Memory B cell (primary cell): ENCODE measurements at regions not wholly inside any gene's neighbourhood (a gene's known extent, or its start where the extent isn't known, plus 50 kb on each side); places are given as distances from the start of the nearest gene placed in this dataset.
"Not testable (repeated sequence)": the region's sequence is repeated elsewhere in the genome, so short reads cannot be mapped to it uniquely, and the experiment has no call there.

Experiments used
- ATAC-seq: fragments of 150-1000 bp; cut with Tn5 transposase; 2 replicates; pipeline ENCODE4 v1.10.0; 2021; ENCODE audit warnings: low read depth, mild to moderate bottlenecking, moderate library complexity
- DNase-seq, 2 donors: peaks; one replicate each; pipeline ENCODE4 v3.0.0; 2022; ENCODE audit warnings: low spot score in 2 of 2
- H3K27ac Mint-ChIP-seq: one replicate; pipeline ENCODE4 v1.8.0; 2022; ENCODE audit warnings: mild to moderate bottlenecking, moderate library complexity, mixed read lengths
- H3K27me3 Mint-ChIP-seq: one replicate; pipeline ENCODE4 v1.8.0; 2022; ENCODE audit warnings: mixed read lengths
- H3K36me3 Mint-ChIP-seq: one replicate; pipeline ENCODE4 v1.8.0; 2022; ENCODE audit warnings: mild to moderate bottlenecking, mixed read lengths
- H3K4me1 Mint-ChIP-seq: one replicate; pipeline ENCODE4 v1.8.0; 2022; ENCODE audit warnings: mixed read lengths
- H3K4me3 Mint-ChIP-seq: one replicate; pipeline ENCODE4 v1.8.0; 2022; ENCODE audit warnings: mild to moderate bottlenecking, moderate library complexity, mixed read lengths
- H3K9me3 Mint-ChIP-seq: one replicate; pipeline ENCODE4 v1.8.0; 2022; ENCODE audit warnings: mixed read lengths

DNA sequence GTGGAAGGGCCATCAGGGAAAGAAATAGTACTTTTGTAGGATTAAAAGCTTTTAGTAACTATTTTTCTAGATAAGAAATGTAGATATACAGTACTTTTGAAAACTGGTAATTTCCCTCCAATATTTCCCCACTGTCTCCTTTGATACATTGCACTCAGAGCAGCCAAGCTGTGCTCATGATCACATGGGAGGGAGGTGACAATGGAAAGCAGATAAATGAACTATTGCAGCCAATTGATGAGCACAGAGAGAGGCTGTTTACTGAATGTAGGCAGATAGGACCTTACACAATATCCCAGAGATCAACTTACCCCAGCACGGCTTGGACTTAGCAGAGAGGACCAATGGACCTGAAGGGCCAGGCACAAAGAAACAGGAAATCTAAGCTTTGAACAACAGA lies 178.0 kb upstream of the NREP start:
- ATAC-seq: no peak
- Mint-ChIP-seq H3K27me3 (peaks cover 7% of the 10 kb centered on the region), H3K4me1 (no peaks in the 10 kb centered on the region), H3K27ac (no peak overlapping the region), H3K36me3 (no peaks in the 10 kb centered on the region), H3K9me3 (peaks cover 2% of the 10 kb centered on the region), H3K4me3 (no peak overlapping the region)
- no peak for DNase-seq

DNA sequence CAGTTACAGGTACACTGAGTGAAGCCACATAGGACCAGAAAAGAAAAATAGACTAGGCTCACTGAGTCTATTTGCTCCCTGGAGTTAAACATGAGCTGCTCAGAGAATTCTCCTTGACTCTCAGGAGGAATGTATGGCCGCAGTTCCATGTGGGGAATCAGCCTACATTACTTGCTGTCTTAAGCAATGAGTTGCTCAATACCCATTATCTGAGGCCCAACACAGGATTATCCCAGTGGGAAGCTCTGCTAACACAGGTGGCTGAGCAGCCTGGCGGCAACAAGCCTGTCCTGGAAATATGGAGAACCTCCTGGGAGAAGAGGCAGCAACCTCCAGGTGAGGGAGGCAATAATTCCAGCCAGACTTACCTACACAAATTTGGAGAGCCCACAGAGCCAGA lies 177.5 kb upstream of the NREP start:
- ATAC-seq (no peak), DNase-seq (no peak)
- Mint-ChIP-seq H3K27ac (no peak overlapping the region), H3K4me3 (no peak overlapping the region), H3K9me3 (peaks cover 2% of the 10 kb centered on the region), H3K36me3 (no peaks in the 10 kb centered on the region), H3K4me1 (no peaks in the 10 kb centered on the region), H3K27me3 (peaks cover 7% of the 10 kb centered on the region)

DNA sequence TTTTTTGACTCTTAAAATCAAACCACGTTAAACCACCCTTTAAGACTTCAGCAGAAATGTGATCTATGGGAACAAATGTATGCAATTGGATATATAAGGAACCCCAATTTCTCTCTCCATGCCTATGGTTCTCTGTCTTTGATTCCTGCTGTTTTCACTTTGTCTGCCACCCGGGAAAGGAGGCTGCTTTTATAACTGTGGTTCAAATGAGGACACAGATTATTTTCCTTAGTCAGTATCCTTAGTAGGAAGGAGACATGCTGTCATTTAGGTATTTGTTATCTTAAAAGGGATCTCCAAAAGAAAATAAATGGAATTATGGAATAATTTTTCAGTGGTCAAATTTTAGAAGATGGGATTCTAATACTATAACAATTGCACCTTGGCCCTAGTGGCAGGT lies 176.1 kb upstream of the NREP start:
- ATAC-seq (no peak), DNase-seq (no peak)
- no peaks in the 10 kb centered on the region for H3K36me3 Mint-ChIP-seq
- H3K4me3 Mint-ChIP-seq: no peak overlapping the region
- H3K27me3 Mint-ChIP-seq: peaks cover 7% of the 10 kb centered on the region
- H3K9me3 Mint-ChIP-seq: peaks cover 2% of the 10 kb centered on the region
- H3K27ac Mint-ChIP-seq: no peak overlapping the region
- H3K4me1 Mint-ChIP-seq: no peaks in the 10 kb centered on the region

DNA sequence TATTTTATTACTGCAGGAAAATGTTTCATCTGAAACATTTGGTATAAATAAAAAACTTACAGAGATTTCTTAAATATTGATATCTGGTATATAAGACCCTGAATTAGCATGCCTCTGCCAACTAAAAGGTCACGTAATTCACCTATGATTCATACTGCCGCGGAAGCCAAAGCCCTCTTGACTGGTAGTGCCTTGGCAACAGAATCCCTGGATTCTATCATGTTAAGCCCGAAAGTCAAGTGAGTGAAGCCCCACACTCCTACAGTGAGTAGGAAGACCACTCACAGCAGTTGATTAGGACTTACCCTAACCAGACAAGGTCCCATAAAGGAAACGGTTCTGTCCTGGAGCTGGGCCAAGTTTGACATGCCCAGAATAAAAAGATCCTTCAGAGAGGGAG lies 175.6 kb upstream of the NREP start:
- no peak overlapping the region for H3K27ac Mint-ChIP-seq

DNA sequence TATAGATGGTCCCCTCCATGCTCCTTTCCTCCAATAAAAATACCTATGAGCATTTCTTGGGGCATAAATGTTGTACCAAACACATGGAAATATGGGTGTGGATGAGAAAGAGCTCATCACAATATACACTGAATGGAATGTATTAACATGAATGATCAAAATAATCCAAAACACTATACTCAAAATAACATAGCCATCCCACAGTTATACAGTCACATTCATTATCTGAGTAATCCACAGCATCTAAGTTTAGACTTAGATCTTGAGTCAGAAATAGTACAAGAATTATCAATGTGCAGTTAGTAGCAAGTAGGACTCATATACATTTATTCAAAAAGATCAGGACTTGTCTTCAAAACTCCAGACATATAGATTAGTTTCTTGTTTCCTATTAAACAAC lies 175.2 kb upstream of the NREP start:
- H3K4me3 Mint-ChIP-seq: no peak overlapping the region
- DNase-seq: no peak
- no peak for ATAC-seq
- no peak overlapping the region for H3K27ac Mint-ChIP-seq
- H3K4me1 Mint-ChIP-seq: no peaks in the 10 kb centered on the region
- no peaks in the 10 kb centered on the region for H3K36me3 Mint-ChIP-seq
- H3K27me3 Mint-ChIP-seq: peaks cover 7% of the 10 kb centered on the region
- H3K9me3 Mint-ChIP-seq: peaks cover 2% of the 10 kb centered on the region

More for the DNA sequence above, 175.6 kb upstream of the NREP start:
- DNase-seq (no peak), ATAC-seq (no peak)
- Mint-ChIP-seq H3K4me1 (no peaks in the 10 kb centered on the region), H3K36me3 (no peaks in the 10 kb centered on the region), H3K27me3 (peaks cover 7% of the 10 kb centered on the region), H3K4me3 (no peak overlapping the region), H3K9me3 (peaks cover 2% of the 10 kb centered on the region)

DNA sequence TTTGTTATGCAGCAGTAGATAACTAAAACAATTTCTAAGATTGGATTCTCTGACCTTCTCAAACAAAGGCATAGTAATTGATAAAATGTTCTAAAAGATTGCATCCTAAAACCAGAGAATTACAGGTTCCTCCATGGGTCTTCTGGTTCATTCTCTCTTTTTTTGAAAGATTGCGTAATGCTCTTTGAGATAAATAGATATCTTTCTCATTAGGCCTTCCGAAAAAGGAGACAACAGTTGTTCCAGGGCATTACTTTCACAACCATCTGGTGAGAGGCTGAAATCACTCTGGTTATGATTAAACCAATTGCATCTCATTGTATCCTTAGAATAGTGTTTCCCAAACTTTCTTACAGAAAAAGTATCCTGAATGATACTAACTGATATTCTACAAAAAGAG lies 174.7 kb upstream of the NREP start:
- no peaks in the 10 kb centered on the region for H3K4me1 Mint-ChIP-seq
- ATAC-seq (no peak), DNase-seq (no peak)
- no peaks in the 10 kb centered on the region for H3K36me3 Mint-ChIP-seq
- H3K9me3 Mint-ChIP-seq: peaks cover 2% of the 10 kb centered on the region
- no peak overlapping the region for H3K27ac Mint-ChIP-seq
- peaks cover 7% of the 10 kb centered on the region for H3K27me3 Mint-ChIP-seq
- H3K4me3 Mint-ChIP-seq: no peak overlapping the region

DNA sequence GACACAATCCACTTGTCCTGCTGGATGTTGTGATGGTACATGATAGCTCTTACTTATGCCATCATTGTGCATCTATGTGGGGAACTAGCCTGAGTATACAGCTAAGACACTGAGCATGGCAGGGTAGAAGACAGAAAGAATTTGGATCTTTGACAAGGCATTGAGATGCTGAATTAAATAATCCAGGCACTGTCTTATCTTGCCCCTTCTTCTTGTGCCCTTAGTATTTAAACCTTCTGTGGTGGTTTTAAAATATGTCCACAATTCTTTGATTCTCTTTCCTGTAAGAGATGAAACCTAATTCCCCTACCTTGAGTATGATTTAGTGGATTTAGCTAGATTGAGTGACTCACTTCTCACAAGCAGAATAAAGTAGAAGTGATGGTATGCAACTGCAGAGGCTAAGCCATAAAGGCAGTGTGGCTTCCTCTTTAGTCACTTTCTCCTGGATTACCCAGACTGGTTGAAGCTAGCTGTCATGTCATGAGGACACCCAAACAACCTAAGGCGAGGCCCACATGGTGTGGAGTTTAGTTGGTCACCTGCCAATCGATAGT lies 174.0 kb upstream of the NREP start:
- H3K27me3 Mint-ChIP-seq: peaks cover 4% of the 10 kb centered on the region
- peaks cover 2% of the 10 kb centered on the region for H3K9me3 Mint-ChIP-seq
- no peaks in the 10 kb centered on the region for H3K36me3 Mint-ChIP-seq
- no peak for ATAC-seq
- no peak overlapping the region for H3K27ac Mint-ChIP-seq
- H3K4me3 Mint-ChIP-seq: no peak overlapping the region
- DNase-seq: no peak
- H3K4me1 Mint-ChIP-seq: no peaks in the 10 kb centered on the region

DNA sequence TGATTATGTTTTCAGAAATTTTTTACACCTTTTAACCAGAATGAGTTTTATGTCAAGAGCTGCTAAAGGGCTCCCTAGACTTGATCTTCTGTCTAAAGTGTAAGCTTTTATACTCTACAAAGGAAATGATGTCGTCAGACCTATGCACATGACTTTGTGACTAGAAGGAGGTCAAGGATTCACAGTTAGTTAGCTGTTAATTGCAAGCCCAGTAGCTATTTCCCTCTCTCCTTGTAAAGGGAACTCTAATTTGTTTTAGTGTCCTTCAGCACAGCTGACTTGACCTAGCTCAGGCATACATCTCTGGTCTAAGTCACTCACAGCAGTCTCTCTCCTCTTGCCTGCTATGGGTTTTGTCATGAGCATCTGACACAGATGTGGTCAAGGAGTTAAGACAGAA lies 173.5 kb upstream of the NREP start:
- H3K27me3 Mint-ChIP-seq: peaks cover 2% of the 10 kb centered on the region
- no peak overlapping the region for H3K4me3 Mint-ChIP-seq
- H3K9me3 Mint-ChIP-seq: peaks cover 2% of the 10 kb centered on the region
- H3K36me3 Mint-ChIP-seq: no peaks in the 10 kb centered on the region
- H3K4me1 Mint-ChIP-seq: no peaks in the 10 kb centered on the region
- no peak for ATAC-seq
- H3K27ac Mint-ChIP-seq: no peak overlapping the region
- DNase-seq: no peak

DNA sequence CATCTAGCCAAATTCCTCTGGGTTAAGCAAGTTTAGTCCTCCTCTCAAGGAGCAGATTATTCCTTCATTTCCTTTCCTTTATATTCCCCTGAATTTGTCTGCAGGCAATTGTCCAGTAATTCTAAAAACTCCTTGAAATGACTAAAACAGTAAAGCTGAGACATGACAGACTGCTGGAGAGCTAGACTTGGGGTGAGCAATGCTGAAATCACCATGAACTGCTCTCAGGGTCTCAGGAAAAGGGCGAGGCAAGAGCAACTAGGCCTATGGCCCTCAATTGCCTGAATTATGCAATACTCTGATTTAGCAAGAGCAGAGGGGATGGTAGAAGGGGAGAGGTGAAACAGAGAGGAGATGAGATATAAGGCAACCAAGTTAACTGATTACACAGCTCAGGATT lies 172.9 kb upstream of the NREP start:
- peaks cover 2% of the 10 kb centered on the region for H3K27me3 Mint-ChIP-seq
- no peaks in the 10 kb centered on the region for H3K4me1 Mint-ChIP-seq
- no peak overlapping the region for H3K4me3 Mint-ChIP-seq
- no peaks in the 10 kb centered on the region for H3K36me3 Mint-ChIP-seq
- no peak overlapping the region for H3K27ac Mint-ChIP-seq
- DNase-seq (no peak), ATAC-seq (no peak)
- peaks cover 2% of the 10 kb centered on the region for H3K9me3 Mint-ChIP-seq

DNA sequence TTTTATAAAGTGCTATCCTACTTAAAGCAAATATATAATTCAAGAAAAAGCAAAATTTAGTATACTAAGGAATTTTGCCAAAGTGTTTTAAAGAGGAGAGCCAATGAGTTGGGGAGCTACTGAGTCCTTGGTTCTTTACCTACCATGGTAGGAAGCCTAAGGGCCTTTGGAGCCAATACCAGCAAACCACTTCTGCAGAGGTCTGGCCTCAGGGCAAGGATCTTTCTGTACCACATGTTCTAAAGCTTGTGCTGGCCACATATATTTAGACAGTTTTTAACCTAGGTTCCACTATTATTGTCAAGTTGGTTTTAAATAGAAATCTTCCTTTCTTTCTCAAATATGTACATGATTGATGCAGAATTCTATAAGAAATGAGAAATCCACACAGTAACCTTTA lies 172.3 kb upstream of the NREP start:
- peaks cover 2% of the 10 kb centered on the region for H3K27me3 Mint-ChIP-seq
- H3K4me1 Mint-ChIP-seq: no peaks in the 10 kb centered on the region
- ATAC-seq: no peak
- H3K27ac Mint-ChIP-seq: no peak overlapping the region
- DNase-seq: no peak
- peaks cover 2% of the 10 kb centered on the region for H3K9me3 Mint-ChIP-seq
- no peaks in the 10 kb centered on the region for H3K36me3 Mint-ChIP-seq
- no peak overlapping the region for H3K4me3 Mint-ChIP-seq

DNA sequence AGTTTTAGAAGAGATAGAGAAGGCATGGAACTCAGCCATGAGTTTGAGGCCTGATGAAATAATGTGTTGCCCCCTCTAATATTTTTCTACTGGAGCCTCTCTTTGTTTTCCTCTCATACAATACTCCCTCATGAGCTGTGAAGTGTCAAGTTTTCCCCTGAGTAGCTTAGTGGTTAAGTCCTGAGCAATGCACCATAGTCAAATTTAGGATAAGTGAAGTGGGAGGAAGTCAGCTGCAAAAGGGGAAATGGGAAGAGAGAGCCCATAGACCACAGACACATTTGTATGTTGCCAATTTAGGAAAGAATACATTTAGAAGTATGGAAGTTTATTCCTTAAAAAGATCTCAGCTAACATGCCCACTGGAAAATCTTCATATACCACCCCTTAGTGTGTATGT lies 171.5 kb upstream of the NREP start:
- H3K9me3 Mint-ChIP-seq: no peaks in the 10 kb centered on the region
- no peak overlapping the region for H3K27ac Mint-ChIP-seq
- ATAC-seq (no peak), DNase-seq (no peak)
- H3K4me1 Mint-ChIP-seq: no peaks in the 10 kb centered on the region
- H3K36me3 Mint-ChIP-seq: no peaks in the 10 kb centered on the region
- H3K4me3 Mint-ChIP-seq: no peak overlapping the region
- H3K27me3 Mint-ChIP-seq: no peaks in the 10 kb centered on the region

DNA sequence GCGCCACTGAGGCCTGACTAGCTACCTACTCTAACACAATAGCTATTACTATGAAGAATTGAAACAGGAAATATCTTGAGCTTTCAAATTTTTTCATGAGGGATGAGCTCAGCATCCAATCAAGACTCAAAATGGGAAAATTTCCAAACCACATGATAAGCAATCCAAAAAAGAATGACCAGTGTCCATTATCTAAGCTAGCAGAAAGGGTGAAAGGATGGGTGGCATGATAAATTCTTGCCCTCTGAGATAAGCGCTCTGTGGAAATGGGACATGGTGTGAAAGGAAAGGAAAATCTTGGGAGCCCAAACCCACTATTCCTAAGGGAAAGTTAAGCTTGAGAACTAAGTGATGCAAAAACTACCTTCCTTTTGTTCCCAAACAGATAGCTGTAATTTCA lies 170.2 kb upstream of the NREP start:
- no peak overlapping the region for H3K27ac Mint-ChIP-seq
- H3K36me3 Mint-ChIP-seq: no peaks in the 10 kb centered on the region
- no peak for DNase-seq
- H3K27me3 Mint-ChIP-seq: no peaks in the 10 kb centered on the region
- no peaks in the 10 kb centered on the region for H3K4me1 Mint-ChIP-seq
- no peak overlapping the region for H3K4me3 Mint-ChIP-seq
- no peaks in the 10 kb centered on the region for H3K9me3 Mint-ChIP-seq
- no peak for ATAC-seq

DNA sequence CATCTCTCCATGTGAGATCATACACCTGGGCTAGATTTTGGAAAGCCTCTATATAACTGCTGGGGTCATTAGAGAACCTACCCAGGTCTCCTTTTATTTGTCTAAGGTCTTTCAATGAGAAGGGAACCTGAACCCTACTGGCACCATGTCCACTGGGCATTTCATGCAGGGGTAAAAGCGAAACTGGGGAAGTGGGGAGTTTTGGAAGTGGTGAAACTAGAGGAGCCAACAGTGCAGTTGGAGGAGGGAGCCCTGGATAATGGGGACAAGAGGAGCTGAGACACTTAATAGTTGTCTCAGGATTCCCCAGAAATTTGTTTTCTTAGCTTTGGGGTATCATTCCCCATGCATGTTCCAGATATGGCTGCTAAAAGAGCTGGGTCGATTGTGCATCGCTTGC lies 169.0 kb upstream of the NREP start:
- no peaks in the 10 kb centered on the region for H3K4me1 Mint-ChIP-seq
- H3K9me3 Mint-ChIP-seq: no peaks in the 10 kb centered on the region
- H3K4me3 Mint-ChIP-seq: no peak overlapping the region
- no peaks in the 10 kb centered on the region for H3K27me3 Mint-ChIP-seq
- DNase-seq (no peak), ATAC-seq (no peak)
- no peaks in the 10 kb centered on the region for H3K36me3 Mint-ChIP-seq
- H3K27ac Mint-ChIP-seq: no peak overlapping the region

DNA sequence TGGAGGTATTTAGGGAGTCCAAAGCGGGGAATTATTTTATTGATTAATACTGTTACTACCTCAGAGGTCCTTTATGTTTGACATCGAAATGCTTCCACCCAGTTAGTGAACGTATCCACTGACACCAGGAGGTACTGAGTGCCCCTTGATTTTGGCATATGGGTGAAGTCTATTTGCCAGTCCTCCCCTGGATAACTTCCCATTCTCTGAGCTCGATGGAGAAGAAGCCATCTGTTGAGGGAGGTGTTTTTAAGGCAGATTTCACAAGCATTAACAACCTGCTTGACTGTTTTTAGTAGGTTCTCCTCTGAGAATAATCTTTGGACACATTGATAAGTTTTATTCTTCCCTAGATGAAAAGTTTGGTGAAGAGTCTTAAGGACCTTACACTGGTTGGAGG lies 165.3 kb upstream of the NREP start:
- ATAC-seq (no peak), DNase-seq (no peak)
- no peak overlapping the region for H3K4me3 Mint-ChIP-seq
- H3K9me3 Mint-ChIP-seq: peaks cover 8% of the 10 kb centered on the region
- no peak overlapping the region for H3K27ac Mint-ChIP-seq
- H3K27me3 Mint-ChIP-seq: no peaks in the 10 kb centered on the region
- no peaks in the 10 kb centered on the region for H3K36me3 Mint-ChIP-seq
- H3K4me1 Mint-ChIP-seq: no peaks in the 10 kb centered on the region

DNA sequence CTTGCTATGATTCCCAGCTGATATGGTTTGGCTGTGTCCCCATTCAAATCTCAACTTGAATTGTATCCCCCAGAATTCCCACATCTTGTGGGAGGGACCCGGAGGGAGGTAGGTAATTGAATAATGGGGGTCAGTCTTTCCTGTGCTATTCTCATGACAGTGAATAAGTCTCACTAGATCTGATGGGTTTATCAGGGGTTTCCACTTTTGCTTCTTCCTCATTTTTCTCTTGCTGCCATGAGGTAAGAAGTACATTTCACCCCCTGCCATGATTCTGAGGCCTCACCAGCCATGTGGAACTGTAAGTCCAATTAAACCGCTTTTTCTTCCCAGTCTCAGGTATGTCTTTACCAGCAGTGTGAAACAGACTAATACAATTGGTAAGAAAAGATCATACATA lies 164.7 kb upstream of the NREP start:
- H3K27ac Mint-ChIP-seq, H3K27me3 Mint-ChIP-seq, DNase-seq, ATAC-seq, H3K9me3 Mint-ChIP-seq, H3K4me1 Mint-ChIP-seq, H3K4me3 Mint-ChIP-seq, H3K36me3 Mint-ChIP-seq: not testable (repeated sequence)
